SK-MEL-5 (cell line): ENCODE measurements at regions not wholly inside any gene's neighbourhood (a gene's known extent, or its start where the extent isn't known, plus 50 kb on each side); places are given as distances from the start of the nearest gene placed in this dataset.

ENCODE experiments used
- DNase-seq: peaks from one replicate; pipeline ENCODE4 v3.0.0-alpha.2; 2016; ENCODE audit warnings: low read depth, low spot score
- in situ Hi-C: cut with HindIII; loops from 2 replicates; pipeline ENCODE4 v1.10.0; 2016; ENCODE audit warnings: low sequenced_read_pairs, high pct_unique_total_duplicates, low pct_unique_long_range_greater_than_20kb

DNA sequence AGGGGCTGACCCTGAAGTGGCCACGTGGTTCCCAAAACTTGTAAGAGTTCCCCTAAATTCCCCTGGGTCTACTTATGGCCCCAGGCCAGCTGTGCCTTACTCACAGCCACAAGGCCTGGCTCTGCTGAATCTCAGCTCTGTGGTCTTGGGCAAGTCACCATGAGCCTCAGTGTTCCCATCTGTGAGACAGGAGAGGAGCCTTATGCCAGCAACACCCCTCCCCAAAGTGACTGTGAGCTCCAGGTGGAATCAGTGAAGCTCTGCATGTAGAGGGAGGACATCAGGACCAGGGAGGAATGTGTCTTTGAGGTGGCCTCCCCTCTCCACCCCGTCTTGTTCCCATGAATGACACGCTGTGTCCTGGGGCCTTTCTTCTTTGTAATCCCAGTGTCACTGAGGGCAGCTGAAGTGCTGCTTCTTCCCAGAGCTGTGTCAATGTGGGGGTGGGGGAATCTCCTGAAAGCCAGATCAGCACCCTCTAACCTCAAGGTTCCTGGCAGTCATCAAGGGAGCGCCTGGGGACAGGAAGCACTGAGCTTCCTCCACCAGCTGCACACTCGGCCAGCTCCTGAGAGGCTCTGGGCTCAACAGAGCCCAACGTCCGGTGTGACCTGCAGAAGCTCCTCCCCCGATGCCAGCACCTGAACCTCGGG, 258.9 kb downstream of the UACA start:
- peak; percentile 48 for DNase-seq
- in situ Hi-C loops, result no loop called here

DNA sequence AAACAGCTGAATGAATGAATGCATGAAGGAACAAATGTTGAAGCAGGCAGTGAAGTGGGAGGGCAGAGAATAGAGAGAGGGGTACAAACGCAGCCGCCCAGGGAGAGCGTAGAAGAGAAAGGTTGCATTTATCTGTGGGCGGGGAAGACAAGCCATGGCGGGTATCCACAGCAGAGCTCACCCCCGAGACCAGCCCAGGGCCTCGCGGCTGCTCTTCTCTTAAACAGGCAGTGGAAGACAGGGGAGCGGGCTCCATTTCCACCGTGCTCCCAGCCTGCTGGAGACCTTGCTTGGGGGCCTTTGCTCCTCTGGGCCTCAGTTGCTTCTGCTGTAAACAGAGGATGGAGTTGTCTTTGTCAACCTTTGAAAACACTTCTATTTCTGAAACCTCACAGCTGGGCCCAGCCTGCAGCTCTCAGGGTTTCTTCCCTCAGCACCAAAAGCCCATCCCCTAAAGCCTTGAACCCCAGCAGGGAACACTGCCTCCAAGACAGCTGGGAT, 259.5 kb downstream of the UACA start:
- DNase-seq, result no peak
- in situ Hi-C loops, result no loop called here

DNA sequence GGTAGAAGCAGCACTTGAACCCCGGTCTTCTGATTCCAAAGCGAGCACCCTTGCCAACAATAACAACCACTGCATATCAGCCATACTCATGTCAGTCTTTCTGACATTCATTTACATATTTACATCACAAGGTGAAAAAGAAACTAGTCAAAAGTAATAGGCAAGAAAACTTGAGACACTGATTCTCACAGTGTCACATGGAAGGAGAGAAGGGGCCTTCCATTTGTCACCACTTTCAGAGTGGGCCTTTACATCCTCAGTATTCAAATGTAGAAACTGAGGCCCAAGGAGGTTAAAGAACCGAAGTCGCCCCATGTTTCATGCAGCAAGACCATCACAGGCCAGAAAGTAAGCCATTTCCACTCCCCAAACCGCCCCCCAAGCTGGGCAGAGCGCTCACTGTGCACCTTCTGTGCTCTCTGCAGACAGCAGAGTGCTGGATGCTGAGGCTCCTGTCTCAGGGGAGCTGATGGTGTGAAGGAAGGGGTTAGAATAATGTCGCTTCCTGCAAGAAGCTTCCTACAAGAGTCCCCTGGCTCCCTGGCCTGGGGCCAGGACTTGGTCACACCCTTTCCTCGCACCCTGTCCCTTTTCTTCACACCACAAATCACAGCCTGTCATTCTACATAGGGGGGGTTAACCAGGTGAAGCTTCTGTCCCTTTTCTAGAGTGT, 260.1 kb downstream of the UACA start:
- DNase-seq, result no peak
- in situ Hi-C loops, result no loop called here

DNA sequence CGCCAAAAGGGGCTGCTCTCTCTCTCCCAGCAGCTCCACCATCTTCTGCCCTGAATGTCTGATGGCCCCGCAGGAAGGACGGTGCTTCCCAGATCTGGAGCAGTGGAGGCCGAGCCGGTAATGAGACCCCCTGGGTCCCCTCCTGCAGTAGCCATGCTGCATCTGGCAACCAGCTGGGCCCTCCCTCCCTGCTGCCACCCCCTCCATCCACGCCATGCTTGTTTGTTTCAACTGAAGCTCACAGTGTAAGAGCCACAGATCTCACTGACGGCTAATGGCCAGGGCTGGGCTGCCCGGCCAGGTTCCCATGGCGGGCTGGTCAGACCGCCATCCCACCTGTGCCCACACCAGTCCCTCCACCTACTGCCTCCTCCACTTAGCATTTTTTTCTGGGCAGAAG, 260.8 kb downstream of the UACA start:
- in situ Hi-C loops, result no loop called here
- no peak for DNase-seq

DNA sequence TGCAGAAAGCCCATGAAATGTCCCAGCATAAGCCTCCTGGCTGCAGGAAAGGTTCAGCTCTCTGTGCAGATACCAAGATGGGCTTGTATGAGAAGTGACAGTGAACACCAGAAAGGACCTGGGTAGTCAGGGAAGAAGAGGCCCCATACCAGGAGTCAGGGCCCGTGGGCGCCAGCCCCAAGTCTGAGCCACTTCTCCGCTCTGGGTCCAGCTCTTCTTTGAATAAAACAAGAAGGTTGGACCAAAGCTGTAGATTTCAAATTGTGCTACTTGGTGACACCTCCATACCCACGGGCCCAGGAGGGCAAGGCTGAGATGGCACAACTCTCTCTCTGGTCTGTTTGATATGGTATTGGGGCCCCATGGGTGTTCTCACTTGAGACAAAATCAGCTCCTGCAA, 261.5 kb downstream of the UACA start:
- no peak for DNase-seq
- in situ Hi-C loops, result no loop called here

DNA sequence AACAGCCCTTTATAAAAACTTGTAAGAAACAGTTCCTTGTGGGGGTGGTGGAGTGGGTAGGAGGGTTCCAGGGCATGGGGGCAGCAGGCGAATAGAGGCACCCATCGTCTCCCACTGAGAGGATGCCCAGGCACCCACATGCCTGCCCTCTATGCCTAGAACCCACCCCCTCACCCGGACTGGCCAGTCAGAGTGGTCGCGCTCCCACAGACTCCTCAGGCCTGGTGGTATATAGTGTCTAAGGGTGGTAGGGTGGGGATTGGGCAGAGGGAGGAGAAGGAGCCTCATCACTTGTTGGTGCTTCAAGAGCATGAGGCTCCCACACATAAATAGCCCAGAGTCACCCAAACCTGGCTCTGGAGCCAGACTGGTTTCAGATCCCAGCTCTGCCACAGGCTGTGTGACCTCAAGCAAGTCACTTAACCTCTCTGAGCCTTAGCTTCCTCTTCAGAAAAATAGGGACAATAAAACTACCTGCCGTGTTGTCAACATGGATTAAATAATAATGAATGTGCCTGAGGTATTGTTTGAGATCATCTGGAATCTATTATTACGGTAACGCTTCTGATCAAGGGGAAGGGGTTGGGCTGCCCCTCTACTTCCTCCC, 262.1 kb downstream of the UACA start:
- in situ Hi-C loops, result no loop called here
- no peak for DNase-seq

DNA sequence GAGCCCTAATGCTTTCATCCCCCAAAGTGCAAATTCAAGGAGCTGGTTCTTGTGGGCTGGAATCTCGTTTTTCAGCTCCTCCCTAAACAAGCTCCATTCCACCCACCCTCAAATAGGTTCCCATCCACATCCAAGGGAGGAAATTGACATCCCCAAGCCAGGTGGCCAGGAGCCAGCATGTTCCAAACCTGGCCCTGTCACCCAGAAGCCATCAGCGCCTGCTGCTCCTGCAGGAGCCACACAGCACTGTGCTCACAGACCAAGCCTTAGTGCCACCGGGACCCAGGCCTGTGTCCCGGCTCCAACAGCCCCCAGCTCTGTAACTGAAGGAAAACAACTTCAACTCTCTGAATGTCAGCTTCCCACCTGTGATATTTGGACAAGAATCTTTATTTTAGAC, 263.6 kb downstream of the UACA start:
- in situ Hi-C loops, result no loop called here

DNA sequence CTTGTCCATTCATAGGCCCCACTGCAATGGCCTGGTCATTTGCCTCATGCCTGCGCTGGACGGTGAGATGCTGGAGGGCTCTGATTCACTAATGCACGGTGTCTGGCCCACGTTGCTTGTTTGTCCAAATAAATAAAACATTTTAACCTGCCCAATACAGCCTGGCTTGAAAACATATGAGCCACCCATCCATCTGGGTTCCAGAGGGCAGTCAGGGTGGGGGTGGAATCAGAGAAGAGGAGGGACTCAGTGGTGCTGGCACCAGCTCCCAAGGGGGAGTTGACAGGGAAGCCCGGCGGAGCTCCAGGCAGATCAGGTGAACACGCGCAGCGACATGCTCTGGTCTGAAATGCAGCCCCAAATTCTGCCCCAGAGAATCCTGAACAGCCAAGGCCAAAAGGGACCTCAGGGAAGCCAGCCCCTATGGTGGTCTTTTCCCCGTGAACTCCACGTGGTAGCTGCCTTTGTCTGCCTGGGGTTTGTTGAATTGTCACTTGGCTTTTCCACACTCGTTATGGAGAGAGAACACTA, 265.2 kb downstream of the UACA start:
- no peak for DNase-seq
- in situ Hi-C loops, result no loop called here

More for the DNA sequence above, 263.6 kb downstream of the UACA start:
- no peak for DNase-seq

DNA sequence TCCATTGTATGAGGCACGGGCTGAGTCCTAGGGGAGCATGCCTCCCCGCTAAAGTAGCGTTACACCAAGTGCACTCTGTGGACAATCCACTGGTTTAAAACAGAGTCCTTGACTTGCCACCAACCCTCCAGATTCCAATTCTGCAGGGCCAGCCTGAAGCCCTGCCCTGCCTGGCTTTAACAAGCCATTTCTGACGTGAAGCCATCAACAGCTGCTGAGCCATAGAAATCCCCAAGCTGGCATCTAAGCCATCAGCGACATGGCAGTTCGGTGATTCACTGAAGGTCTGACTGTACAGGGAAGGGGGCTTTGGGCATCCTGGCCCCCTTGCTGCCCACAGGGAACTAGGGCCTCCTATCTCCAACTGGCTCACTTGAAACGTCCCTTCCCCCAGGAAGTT, 265.7 kb downstream of the UACA start:
- no peak for DNase-seq
- in situ Hi-C loops, result no loop called here

DNA sequence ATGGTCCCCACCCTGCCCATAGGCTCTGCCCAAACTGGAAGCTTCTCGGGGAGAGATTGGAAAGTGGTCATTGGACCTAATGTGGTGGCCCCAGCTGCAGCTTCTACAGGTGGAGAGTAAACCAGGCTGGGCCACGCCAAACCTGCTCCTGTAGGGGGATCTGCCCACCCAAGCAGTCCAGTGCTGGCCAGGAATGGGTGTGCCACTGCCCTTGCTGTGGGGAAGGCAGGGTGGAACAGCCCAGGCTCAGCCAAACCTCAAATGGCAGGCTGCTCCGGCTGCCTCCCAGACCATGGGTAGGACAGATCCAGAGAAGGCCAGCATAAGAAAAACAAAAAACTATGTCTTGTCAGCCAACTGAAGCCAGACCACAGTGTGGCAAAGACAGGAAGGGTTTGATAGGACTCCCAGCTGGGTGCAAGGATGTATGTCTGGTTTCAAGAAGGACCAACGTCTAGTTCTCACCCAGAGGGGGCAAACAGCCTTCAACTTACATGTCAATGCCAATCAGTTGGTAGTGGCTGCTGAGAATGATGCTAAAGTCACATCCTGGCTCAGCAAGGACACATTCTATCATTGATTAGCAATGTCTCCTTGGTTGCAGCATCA, 267.3 kb downstream of the UACA start:
- no peak for DNase-seq
- in situ Hi-C loops, result no loop called here

DNA sequence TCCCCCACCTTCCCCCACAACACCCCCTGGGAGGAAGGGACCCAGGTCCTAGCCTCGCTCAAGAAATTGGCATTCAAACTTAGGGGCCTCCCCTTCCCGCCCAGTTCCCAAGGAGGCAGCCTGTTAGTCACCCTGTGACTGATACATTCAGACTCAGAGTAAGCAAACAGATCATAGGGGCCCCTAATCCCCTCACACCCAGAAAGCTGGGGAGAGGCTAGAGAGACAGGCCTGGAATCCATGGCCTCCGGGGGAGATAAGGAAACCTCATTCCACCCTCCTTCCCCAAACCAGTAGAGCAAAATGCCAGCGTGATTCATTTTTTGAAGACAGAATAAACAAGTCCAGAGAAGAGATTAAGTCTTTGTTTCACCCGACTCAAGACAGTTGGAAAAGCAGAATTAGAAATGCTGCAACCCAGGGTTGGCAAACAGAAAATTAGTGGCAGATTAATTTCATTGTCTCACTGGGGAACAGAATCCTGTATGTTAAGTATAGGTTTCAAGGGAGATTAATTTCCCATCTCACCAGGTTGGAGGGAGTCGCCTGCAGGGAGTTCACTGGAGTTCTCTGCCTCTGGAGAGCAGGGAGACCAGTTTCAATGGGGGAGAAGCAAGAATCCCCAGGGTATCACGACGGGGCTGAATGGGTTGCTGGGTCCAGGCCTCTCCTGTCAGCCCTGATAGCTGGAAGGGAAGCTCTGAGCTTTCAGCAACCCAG, 268.3 kb downstream of the UACA start:
- in situ Hi-C loops, result no loop called here

DNA sequence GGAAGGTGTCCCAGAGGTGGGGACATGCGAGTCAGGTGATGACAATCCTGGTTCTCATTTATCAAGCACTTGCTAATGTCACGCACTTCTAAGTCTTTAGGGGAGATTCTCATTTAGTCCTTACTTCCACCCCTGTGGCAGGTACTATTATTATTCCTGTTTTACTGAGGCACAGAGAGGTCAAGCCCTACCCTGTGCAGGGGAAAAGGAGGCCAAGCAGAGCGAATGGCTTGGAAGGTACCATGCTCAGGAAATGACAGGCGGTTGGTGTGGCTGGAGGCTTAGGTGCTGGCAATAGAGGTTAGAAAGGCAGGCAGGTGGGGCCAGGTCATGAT, 268.9 kb downstream of the UACA start:
- DNase-seq, result no peak
- in situ Hi-C loops, result no loop called here

More for the DNA sequence above, 268.3 kb downstream of the UACA start:
- no peak for DNase-seq

DNA sequence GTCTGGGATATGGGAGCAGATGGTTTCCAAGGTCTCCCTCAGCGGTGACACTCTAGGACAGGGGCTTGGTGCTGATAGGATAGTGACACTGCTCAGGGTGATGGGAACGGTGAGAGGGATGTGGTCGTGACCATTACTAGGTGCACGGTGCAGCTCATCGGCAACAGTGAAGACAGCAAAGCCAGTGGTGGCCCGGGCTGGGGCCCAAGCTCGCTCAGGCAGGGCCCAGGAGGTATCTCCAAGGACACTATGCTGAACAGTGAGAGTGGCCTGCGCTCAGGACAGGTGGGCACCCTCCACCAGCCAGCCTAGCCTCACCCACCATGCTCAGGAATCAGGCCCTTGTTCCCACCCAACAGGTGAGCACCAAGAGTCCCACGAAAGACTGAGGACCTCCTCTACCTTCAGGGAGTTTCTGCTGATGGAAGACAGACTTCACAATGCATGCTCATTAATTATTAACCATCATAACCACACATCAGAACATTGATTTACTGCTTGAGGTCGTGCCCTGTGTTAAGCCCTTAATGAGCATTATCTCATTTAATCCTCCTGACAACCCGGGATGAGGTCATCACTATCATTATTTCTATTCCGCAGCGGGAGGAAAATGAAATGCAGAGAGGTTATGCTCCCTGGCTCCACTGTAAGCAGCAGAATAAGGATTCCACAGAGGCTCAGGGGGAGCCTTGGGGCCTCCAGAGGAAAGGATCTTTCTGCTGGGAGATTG, 269.4 kb downstream of the UACA start:
- no peak for DNase-seq
- in situ Hi-C loops, result no loop called here

DNA sequence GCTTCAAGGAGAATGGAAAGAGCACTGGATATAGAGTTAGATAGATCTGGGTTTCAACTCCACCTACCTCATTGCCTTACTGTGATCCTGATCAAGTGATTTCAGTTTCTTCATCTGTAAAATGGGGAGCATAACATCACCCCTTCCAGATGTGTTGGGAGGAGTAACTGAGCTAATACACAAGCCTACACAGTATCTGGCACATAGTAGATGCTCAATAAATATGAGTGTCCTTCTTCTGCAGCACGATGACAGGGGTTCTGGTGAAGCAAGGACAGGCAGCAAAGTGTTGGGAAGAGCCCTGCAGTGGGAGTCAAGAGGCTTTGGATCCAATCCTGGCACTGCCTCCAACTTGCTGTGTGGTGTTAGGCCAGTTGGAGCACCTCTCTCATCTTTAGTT, 270.0 kb downstream of the UACA start:
- in situ Hi-C loops, result no loop called here
- DNase-seq, result no peak

DNA sequence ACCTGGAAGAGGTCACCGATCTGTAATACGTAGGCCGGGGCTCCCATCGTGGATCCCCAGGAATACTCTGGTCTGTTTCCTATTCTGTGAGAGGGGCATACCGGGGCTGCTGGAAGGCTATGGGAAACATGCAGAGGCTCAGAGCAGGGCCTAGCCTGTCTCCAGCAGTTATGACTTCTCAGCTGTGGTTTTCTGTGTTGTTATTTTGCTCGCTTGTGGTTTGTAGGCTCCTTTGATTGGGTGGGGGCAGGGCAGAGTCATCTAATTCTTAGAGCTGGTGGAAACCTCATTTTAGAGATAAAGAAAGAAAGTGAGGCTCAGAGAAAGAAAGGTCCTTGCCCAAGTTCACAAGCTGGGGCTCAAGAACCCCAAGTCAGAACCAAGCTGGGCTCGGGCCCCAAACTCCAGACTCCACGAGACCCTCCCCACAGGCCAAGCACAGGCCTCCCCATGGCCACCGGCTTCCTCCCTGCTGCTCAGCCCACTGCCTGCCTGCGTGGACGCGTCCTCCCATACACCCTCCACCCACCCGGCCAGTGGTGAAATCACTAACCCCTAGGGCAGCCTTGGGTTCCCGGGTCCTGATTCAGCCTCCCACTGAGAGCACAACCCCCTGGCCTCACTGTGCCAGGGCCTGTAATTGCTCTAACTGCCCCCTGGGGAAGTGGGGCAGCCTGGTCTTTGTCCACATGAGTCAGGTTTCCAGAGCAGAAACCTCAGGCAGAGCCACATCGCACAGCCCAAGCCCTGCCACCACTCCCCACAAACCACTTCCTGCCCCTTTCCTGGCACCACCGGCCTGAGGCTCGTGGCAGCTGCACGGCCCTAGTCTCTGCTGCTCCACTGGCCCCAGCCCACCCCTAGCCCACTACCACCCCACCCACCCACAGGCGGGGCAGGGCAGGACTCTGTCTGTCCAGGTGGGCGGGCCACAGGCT, 270.8 kb downstream of the UACA start:
- in situ Hi-C loops, result no loop called here
- peak; percentile 51 for DNase-seq

DNA sequence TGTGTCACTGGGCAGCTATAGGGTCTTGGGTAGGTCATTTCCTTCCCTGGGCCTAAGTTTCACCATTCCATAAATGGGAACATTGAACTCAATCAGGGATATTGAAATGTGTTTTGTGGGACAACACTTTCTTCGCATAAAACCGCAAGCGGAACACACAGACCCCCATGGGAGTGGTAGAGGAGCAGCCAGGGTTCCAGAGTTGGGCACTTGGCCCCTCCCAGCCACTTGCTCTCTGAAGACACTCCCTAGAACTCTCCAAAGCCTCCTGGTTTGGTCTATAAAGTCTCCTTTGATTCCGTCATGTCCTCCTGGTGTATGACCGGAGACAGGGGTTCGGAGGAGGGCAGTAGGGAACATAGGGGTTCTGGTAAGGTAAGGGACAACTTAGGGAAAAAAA, 271.7 kb downstream of the UACA start:
- in situ Hi-C loops, result no loop called here
- DNase-seq, result no peak
